ENCODE measurements at regions not wholly inside any gene's neighbourhood (a gene's known extent, or its start where the extent isn't known, plus 50 kb on each side); places are given as distances from the start of the nearest gene placed in this dataset.
A peak's percentile ranks its signal among the peaks of the same experiment; 100 is the strongest.

DNA sequence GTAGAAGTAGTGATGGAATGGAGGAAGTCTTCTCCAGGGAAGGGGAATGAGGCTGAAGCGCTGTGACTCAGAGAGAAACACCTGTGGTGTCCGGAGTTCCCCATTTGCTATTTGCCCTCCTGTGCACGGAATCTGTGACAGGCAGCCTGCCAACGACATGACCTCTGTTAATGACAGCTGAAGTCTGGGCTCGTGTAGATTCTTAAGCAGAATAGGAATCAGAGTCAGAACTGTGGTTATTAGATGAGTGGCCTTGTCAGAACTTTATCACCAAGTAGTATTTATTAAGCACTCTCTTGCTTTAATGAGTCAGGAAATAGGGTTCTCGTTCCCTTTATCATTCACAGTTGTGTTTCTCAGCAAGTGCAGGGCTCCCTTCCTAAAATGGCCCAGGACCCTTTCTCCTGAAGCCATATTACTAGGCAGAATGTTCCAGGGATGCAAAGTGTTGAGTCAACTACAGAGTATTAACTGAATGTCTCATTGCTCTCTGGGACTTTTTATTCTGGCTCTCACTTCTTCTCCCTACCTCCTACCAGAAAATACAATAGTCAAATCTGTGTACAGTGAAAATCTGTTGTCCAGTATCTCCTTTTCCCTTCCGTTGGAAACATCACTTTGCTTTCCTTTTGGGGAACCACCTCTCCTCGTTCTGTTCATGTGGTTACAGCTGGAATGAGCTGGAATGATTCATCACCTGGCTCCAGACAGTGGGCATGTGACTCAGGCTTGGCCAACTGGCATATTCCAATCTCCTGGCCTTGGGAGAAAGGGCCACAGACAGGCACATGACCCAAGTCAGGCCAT lies 77.8 kb upstream of the MAX start:
- Histone ChIP-seq H3K36me3 (no peaks in the 10 kb centered on the region), H3K27me3 (replicated peaks; ENCODE audit: insufficient read depth) (no peaks in the 10 kb centered on the region), H3K4me3 (no peak overlapping the region), H3K27ac (no peak overlapping the region), H3K9me3 (peaks cover 10% of the 10 kb centered on the region), H3K4me1 (ENCODE audit: control insufficient read depth in 1 of 2, low read depth in 2 of 2) (peaks cover 3 to 8% of the 10 kb centered on the region in 2 donors)
- TF ChIP-seq, protein P1, sequence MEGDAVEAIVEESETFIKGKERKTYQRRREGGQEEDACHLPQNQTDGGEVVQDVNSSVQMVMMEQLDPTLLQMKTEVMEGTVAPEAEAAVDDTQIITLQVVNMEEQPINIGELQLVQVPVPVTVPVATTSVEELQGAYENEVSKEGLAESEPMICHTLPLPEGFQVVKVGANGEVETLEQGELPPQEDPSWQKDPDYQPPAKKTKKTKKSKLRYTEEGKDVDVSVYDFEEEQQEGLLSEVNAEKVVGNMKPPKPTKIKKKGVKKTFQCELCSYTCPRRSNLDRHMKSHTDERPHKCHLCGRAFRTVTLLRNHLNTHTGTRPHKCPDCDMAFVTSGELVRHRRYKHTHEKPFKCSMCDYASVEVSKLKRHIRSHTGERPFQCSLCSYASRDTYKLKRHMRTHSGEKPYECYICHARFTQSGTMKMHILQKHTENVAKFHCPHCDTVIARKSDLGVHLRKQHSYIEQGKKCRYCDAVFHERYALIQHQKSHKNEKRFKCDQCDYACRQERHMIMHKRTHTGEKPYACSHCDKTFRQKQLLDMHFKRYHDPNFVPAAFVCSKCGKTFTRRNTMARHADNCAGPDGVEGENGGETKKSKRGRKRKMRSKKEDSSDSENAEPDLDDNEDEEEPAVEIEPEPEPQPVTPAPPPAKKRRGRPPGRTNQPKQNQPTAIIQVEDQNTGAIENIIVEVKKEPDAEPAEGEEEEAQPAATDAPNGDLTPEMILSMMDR (IDR thresholded peaks at IDR 0.05), result no peak
- DNase-seq (ENCODE audit: low spot score) (no peak), ATAC-seq (ENCODE audit: insufficient number of reproducible peaks, low FRiP score, low read depth) (peak; percentile 67)

DNA sequence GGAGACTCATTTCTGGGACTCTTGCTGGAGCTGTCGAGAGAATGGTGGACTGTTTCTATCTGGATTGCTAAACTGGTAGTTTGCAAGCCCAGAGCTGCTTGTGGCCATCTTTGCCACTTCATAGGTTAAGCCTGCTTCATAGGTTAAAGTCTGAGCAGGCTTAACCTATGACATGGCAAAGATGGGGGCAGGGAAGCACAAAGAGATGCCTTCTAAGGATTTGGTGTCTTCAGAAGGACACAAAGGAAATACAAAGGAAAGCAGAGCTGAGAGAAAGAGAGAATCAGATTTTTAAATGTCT lies 78.4 kb upstream of the MAX start:
- DNase-seq (ENCODE audit: low spot score) (no peak), ATAC-seq (ENCODE audit: insufficient number of reproducible peaks, low FRiP score, low read depth) (no peak)
- Histone ChIP-seq H3K4me1 (ENCODE audit: control insufficient read depth in 1 of 2, low read depth in 2 of 2) (peaks cover 3 to 8% of the 10 kb centered on the region in 2 donors), H3K4me3 (no peak overlapping the region), H3K9me3 (peaks cover 10% of the 10 kb centered on the region), H3K36me3 (no peaks in the 10 kb centered on the region), H3K27ac (no peak overlapping the region), H3K27me3 (replicated peaks; ENCODE audit: insufficient read depth) (no peaks in the 10 kb centered on the region)
- TF ChIP-seq, protein P1 (IDR thresholded peaks at IDR 0.05), result no peak

DNA sequence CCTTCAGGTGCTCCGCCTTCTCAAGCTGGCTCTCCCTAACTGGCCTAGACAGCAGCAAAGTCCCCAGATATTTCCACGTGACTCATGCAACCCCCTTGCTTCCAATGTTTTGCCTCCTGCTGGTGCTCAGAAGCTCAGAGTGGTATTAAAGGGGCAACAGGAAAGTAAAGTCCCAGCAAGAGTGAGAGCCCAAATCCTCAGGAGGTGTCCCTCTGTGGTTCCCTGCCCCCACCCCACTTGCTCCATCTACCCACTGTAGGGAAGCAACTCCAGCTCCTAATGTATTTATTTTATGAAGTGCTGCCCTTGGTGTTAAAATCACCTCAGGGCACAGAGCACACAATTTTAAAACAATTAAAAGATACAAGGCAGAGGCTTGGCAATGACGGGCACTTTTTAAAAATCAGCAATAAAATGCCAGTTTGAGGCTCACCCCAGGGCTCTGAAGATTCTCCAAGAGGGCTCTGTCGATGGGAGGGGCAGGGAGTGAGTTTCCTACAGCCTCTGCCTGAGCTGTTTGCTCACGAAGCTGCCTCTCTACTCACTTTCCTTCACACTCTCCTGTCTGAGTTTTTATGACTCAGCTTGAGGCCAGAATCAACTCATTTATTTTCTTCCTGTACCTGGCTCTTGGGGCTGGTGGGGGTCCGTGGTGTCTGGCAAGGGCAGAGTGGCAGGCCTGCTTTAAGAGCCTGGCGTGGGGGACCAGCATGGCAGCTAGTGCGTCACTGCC lies 81.9 kb upstream of the MAX start:
- no peak overlapping the region for H3K4me3 ChIP-seq
- H3K27me3 ChIP-seq (replicated peaks; ENCODE audit: insufficient read depth), result no peaks in the 10 kb centered on the region
- H3K9me3 ChIP-seq, result peaks cover 10% of the 10 kb centered on the region
- no peaks in the 10 kb centered on the region for H3K36me3 ChIP-seq
- ATAC-seq (ENCODE audit: insufficient number of reproducible peaks, low FRiP score, low read depth) (no peak), DNase-seq (ENCODE audit: low spot score) (no peak)
- no peak overlapping the region for H3K27ac ChIP-seq
- TF ChIP-seq, protein P1 (IDR thresholded peaks at IDR 0.05), result no peak
- H3K4me1 ChIP-seq (ENCODE audit: control insufficient read depth in 1 of 2, low read depth in 2 of 2), result peaks cover 3 to 8% of the 10 kb centered on the region in 2 donors

DNA sequence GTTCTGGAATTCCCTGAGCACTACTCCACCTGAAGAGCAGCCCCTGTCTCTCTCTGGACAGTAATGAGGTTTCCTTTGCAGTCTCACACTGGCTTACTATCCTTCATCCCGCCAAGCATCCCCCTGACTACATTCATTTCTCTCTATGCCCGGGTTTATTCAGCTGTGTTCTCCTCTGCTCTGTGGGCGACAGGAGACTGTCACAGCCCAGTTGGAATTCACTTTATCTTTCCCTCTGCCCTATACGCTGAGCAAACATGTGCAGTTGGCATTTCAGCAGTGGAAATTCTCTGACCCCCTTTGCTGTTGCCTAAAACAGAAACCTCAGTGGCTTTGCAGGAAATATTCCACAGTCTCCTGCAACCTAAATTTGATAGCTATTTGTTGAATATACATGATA lies 83.5 kb upstream of the MAX start:
- DNase-seq (ENCODE audit: low spot score) (no peak), ATAC-seq (ENCODE audit: insufficient number of reproducible peaks, low FRiP score, low read depth) (no peak)
- H3K4me1 ChIP-seq (ENCODE audit: control insufficient read depth in 1 of 2, low read depth in 2 of 2), result no peaks in the 10 kb centered on the region
- no peak overlapping the region for H3K4me3 ChIP-seq
- TF ChIP-seq, protein P1 (IDR thresholded peaks at IDR 0.05), result no peak
- H3K27ac ChIP-seq, result no peak overlapping the region
- H3K9me3 ChIP-seq, result peaks cover 10% of the 10 kb centered on the region
- H3K27me3 ChIP-seq (replicated peaks; ENCODE audit: insufficient read depth), result no peaks in the 10 kb centered on the region
- no peaks in the 10 kb centered on the region for H3K36me3 ChIP-seq

DNA sequence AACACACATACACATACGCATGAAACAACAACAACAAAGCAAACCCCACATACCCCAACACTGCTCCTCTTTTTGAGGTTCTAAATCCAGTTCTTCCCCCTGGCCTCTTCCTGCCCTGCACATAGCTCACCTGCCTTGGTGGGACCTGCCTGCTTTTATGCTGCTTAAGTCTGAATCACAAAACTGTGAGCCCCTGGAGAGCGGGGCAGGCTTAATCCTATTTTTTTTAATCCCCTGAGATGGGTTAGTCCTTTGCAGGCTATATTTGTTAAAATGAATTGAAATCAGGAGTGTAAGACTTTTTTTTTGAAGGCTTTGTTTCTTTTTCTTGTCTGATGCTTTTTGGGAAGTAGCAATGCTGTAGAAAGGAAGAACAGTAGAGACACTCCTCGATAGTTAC lies 84.6 kb upstream of the MAX start:
- Histone ChIP-seq H3K4me1 (ENCODE audit: control insufficient read depth in 1 of 2, low read depth in 2 of 2) (no peaks in the 10 kb centered on the region), H3K4me3 (no peak overlapping the region), H3K27me3 (replicated peaks; ENCODE audit: insufficient read depth) (no peaks in the 10 kb centered on the region), H3K9me3 (peaks cover 7% of the 10 kb centered on the region), H3K27ac (no peak overlapping the region), H3K36me3 (no peaks in the 10 kb centered on the region)
- TF ChIP-seq, protein P1 (IDR thresholded peaks at IDR 0.05), result no peak
- no peak for ATAC-seq (ENCODE audit: insufficient number of reproducible peaks, low FRiP score, low read depth)
- no peak for DNase-seq (ENCODE audit: low spot score)
